ENCODE measurements at regions not wholly inside any gene's neighbourhood (a gene's known extent, or its start where the extent isn't known, plus 50 kb on each side); places are given as distances from the start of the nearest gene placed in this dataset.

GRCh38 chr6:170116636-170117035, 174.2 kb downstream of the DLL1 start (continued):
- TF ChIP-seq TEAD4 (CRISPR knock-in tag; IDR thresholded peaks at IDR 0.05) (no peak), TP53 (CRISPR knock-in tag; IDR thresholded peaks at IDR 0.05) (no peak), ZNF512 (CRISPR knock-in tag; IDR thresholded peaks at IDR 0.05; ENCODE audit: borderline replicate concordance) (no peak), TCF7 (CRISPR knock-in tag; IDR thresholded peaks at IDR 0.05; ENCODE audit: low read depth) (no peak), FOXP1 (CRISPR knock-in tag; IDR thresholded peaks at IDR 0.05; ENCODE audit: borderline replicate concordance) (no peak), GABPB1 (CRISPR knock-in tag; IDR thresholded peaks at IDR 0.05) (no peak), CDX4 (CRISPR knock-in tag; IDR thresholded peaks at IDR 0.05; ENCODE audit: borderline replicate concordance) (no peak)

GRCh38 chr6:170114956-170115855, 175.7 kb downstream of the DLL1 start:
- no peak for TF ChIP-seq FOXP1 (CRISPR knock-in tag; IDR thresholded peaks at IDR 0.05; ENCODE audit: borderline replicate concordance)
- TF ChIP-seq E2F1 (CRISPR knock-in tag; IDR thresholded peaks at IDR 0.05) = no peak
- no peak for TF ChIP-seq NFYB (CRISPR knock-in tag; conservative IDR thresholded peaks at IDR 0.05; ENCODE audit: low read depth)
- no peak for TF ChIP-seq RORB (CRISPR knock-in tag; IDR thresholded peaks at IDR 0.05)
- no peak for TF ChIP-seq NR2C2 (CRISPR knock-in tag; IDR thresholded peaks at IDR 0.05)
- TF ChIP-seq FOXJ3 (CRISPR knock-in tag; IDR thresholded peaks at IDR 0.05; ENCODE audit: borderline replicate concordance) = no peak
- TF ChIP-seq TCF7 (CRISPR knock-in tag; IDR thresholded peaks at IDR 0.05; ENCODE audit: low read depth) = no peak
- TF ChIP-seq ZNF263 (CRISPR knock-in tag; IDR thresholded peaks at IDR 0.05; ENCODE audit: low read depth) = no peak
- no peak for TF ChIP-seq MXD4 (CRISPR knock-in tag; IDR thresholded peaks at IDR 0.05; ENCODE audit: borderline replicate concordance)
- no peak for TF ChIP-seq ZNF317 (CRISPR knock-in tag; IDR thresholded peaks at IDR 0.05; ENCODE audit: borderline replicate concordance, low read depth)
- no peak for TF ChIP-seq SMAD3 (CRISPR knock-in tag; IDR thresholded peaks at IDR 0.05; ENCODE audit: borderline replicate concordance)
- TF ChIP-seq ZNF532 (CRISPR knock-in tag; IDR thresholded peaks at IDR 0.05; ENCODE audit: borderline replicate concordance) = no peak
- no peak for TF ChIP-seq CREB1 (CRISPR knock-in tag; IDR thresholded peaks at IDR 0.05)
- TF ChIP-seq FOXK1 (CRISPR knock-in tag; IDR thresholded peaks at IDR 0.05) = no peak
- no peak for TF ChIP-seq IRF1 (CRISPR knock-in tag; IDR thresholded peaks at IDR 0.05)
- TF ChIP-seq TEAD4 (CRISPR knock-in tag; IDR thresholded peaks at IDR 0.05) = no peak
- no peak for TF ChIP-seq ATF2 (CRISPR knock-in tag; IDR thresholded peaks at IDR 0.05; ENCODE audit: borderline replicate concordance, low read depth)
- H3K4me3 Mint-ChIP-seq = no peak overlapping the region
- no peak overlapping the region for H3K27ac Mint-ChIP-seq
- H3K9me3 Mint-ChIP-seq = peaks cover 11% of the 10 kb centered on the region
- no peaks in the 10 kb centered on the region for H3K27me3 Mint-ChIP-seq (ENCODE audit: low read depth)
- no peak for ATAC-seq
- peak; percentile 6 for DNase-seq (ENCODE audit: low spot score)
- H3K4me1 Mint-ChIP-seq = peaks cover 15% of the 10 kb centered on the region
- H3K36me3 Mint-ChIP-seq = peaks cover 9% of the 10 kb centered on the region
- POLR2A ChIA-PET = no interaction called here
- CTCF ChIA-PET = no interaction called here

Data from WTC11 (cell line).